Activated naive CD4-positive, alpha-beta T cell (primary cell): ENCODE measurements at regions not wholly inside any gene's neighbourhood (a gene's known extent, or its start where the extent isn't known, plus 50 kb on each side); places are given as distances from the start of the nearest gene placed in this dataset.

Source experiments
- DNase-seq, 4 experiments: peaks; one replicate each; lab custom pipeline; 2025; lab: John Stamatoyannopoulos, UW

GRCh38 chr2:19682493-19682892 is 219.3 kb downstream of the TTC32 start:
- DNase-seq: no peak

DNA sequence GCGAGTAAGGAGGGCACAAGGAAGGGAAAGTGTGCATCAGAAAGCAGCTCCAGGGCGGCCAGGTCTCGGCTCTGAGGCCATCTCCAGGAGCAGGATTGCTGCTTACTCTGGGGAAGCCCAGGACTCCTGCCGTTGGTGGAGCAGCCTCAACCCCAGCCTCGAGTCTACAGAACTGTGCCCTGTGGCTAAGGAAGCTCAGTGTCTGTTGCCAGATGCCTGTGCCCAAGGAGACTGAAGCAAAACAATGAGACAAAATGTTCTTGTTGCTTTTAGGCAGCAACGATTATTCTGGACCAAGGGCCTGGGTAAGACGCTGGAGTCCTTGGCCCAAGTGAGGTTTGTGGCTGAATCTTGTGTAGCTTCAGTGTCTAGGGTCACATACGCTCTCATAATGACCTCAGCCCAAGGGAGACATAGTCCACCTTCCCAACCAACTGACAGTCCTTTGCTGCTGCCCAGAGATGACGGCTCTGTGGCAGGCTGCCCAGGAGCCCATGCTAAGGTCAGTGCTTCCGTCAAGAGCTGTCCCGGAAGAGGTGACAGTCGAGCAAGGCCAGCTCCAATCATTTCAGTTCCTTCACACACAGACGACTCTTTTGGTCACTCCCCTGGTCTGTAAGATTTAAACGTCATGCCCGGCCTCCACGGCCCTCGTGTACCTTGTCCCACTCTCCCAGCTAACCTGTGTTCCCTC is 223.8 kb downstream of the TTC32 start:
- no peak for DNase-seq

- no peak for DNase-seq
These were observed 224.5 kb downstream of the TTC32 start for GRCh38 chr2:19677215-19677777.

GRCh38 chr2:19676770-19677169 is 225.0 kb downstream of the TTC32 start:
- no peak for DNase-seq

DNA sequence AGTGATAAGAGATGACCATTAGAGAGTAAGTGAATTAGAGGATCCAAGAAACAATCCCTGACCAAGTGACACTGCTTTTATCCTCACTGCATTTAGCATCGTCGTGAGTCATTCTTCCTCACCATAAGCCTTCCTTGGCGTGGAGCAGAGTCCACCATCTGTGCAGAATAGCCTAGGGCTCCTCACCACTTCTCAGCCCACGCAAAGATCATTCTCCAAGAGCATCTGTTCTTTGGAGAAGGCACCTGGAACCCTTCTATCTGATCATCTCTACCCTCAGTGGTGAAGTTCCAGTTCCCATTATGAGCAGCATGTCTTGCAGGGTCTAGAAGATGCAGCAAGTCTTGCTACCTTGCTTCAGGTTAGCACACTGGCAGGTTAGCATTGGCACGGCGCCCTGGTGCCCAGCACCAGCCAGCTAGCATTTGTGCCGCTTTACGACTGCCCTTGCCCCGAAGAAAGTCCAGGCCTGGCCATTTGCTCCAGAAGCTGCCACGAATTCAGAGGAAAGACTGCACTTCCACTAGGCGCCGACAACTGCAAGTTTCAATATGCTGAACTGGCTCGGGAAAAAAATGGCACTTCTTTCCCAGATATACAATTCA is 225.8 kb downstream of the TTC32 start:
- DNase-seq: no peak

- DNase-seq: no peak
These were observed 226.7 kb downstream of the TTC32 start for GRCh38 chr2:19675003-19675629.

GRCh38 chr2:19674051-19675002 is 227.5 kb downstream of the TTC32 start:
- DNase-seq: no peak

- no peak for DNase-seq
These were observed 228.5 kb downstream of the TTC32 start for GRCh38 chr2:19673213-19673791.

- DNase-seq: no peak
These were observed 229.9 kb downstream of the TTC32 start for GRCh38 chr2:19671916-19672315.

GRCh38 chr2:19671311-19671710 is 230.5 kb downstream of the TTC32 start:
- no peak for DNase-seq

GRCh38 chr2:19670303-19670702 is 231.5 kb downstream of the TTC32 start:
- no peak for DNase-seq

DNA sequence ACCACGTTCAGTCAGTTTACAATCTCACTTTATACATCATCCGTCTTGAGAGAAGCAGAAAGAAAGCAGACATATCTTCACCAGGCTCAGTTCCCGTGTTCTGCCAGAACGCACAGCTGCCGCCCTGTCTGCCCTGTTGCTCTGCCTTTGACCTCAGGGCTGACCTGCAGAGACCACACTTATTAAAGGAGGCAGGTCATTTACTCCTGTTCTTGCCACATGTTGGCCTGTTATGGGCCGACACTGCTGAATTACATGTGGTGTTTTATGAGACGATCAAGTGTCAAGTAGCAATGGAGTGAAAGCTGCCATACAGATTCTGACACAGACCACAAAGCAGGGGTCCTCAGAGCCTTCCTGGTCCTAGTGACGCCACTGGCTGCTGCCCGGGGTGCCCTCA is 232.2 kb downstream of the TTC32 start:
- DNase-seq: no peak

DNA sequence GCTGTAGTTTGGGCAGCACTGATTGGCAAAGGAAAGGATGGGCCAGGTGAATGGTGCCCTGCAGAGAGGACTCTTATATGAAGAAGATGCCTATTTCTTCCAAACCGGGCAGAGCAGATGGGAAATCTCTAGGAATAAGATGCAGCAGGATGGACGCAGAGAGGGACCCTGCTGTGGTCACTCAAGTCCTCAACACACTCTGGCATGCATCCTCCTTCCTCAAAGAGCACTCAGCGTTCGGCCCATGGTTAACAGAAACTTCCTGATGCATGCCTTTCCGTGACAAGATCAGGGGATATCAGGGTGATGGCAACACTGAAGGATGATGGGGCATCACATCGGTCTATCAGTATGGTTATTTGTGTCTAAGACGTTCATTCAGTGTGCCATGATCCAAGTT is 232.7 kb downstream of the TTC32 start:
- DNase-seq: no peak

DNA sequence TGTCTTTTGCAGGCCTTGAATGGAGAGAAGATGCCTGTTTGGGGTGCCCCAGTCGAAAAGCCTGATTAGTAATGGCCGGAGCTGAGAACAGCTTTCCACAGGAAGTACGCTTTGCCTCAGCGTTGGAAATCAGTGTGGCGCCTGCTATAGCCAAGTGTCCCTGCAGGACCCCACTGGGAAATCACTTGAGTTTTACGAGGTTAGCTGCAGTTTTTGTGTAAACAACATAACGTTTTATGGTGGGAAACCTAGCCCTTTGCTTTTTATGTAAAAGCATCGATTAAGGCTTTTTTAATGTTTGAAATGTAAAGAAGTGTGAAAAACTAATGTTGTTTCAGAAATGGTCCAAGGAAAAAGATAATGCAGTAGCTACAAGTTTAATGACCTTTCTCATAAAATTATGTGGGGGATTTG is 234.2 kb downstream of the TTC32 start:
- no peak for DNase-seq

DNA sequence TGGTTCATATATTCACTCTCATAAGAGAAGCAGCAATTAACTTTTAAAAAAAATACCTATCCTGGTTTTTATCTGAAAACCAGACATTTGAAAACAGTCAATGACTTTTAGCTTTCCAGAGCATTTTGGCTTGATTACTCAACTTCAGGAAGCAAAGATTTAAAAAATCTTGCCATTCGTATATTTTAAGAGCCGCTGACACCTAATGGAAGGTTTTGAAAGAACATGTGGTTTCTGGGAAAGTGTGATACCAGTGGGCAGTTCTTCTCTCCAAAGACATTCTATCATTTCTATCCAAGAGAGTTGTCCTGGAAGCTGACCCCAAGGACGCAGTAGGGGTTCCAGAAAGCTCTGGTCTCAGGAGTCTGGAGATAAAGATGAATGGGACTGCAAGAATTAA is 234.7 kb downstream of the TTC32 start:
- no peak for DNase-seq

DNA sequence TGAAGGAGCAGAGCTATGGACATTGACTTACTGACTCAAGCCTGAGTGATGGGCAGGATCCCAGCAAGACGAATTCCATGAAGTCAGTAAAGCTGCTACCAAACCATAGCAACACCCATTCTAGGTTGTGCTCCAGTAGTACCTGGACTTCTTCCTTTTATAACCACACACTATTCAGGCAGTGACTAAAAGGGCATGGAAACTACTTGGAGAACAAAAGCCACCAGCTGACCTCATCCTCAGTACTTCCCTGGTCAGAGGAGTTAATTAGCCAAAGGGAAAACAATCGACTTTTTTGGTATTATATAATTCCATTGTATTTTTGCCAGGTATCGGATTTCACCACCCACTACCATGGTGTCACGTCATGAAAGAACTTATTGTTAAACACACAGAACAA is 237.1 kb downstream of the TTC32 start:
- no peak for DNase-seq

DNA sequence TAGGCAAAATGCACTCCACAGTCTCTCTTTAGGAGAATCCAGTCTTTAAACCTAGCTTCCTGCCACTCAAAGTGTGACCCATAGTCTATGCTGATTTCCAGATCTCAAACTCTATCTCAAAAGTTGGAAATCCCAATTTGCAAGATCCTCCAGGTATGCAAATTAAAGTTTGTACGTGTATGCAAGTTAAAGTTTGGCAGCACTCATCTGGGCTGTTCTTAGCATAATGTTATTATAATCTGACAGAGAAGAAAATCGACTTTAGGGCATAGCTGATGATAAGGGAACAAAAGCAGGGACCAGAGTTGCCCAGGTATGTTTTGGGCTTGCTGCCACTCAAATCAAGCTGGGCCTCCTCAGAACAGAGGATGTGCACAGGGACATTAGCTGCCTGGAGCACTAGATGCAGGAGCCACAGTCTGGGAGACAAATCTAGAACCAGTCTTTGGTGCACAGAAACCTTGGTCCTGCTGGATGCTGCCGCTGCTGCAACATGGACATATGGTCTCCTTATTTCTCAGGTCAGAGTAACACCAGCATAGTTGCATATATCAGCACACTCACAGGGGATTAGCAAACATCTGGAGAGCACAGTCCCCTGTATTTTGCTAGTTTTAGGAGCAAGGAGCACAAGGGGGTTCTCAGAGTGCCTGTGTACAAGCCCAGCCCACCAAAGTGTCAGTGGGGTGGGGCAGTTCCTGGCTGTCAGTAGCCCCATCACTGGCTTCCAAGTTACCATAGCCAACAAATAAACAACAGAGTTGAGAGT is 242.6 kb downstream of the TTC32 start:
- no peak for DNase-seq

GRCh38 chr2:19656011-19656410 is 245.8 kb downstream of the TTC32 start:
- DNase-seq: no peak

GRCh38 chr2:19654310-19655090 is 247.3 kb downstream of the TTC32 start:
- DNase-seq: no peak

DNA sequence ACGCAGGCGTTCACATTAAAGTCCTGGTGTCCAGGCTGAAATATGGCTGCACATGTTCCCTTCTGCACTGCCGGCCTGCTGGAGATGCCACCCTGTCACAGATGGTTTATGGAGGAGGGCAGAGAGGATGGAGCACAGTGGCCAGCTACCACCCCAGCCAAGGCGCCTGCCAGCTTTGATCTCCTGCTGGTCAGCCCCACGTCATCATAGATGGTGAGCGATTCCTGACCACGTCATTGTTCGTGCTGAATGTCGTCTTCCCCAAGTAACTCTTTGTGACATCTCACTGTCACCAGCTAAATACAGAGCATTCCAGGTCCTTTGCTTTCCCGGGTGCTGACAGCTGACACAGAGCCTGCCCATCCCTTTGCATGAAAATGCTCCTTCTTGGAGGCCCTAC is 248.3 kb downstream of the TTC32 start:
- no peak for DNase-seq
